Gastrocnemius medialis (tissue), 4 donors: ENCODE measurements at regions not wholly inside any gene's neighbourhood (a gene's known extent, or its start where the extent isn't known, plus 50 kb on each side); places are given as distances from the start of the nearest gene placed in this dataset.

Experiments
- CTCF ChIP-seq, 5 experiments: fragments of 450-650 bp in 3 of 5; fragments of 200-600 bp in 2 of 5; sonication (generic) in 2 of 5; IDR thresholded peaks in 4 of 5; conservative IDR thresholded peaks in 1 of 5; 1 replicate in 4 of 5; 2 replicates in 1 of 5; pipeline ENCODE4 v1.5.1; 2016 to 2019; ENCODE audit warnings: antibody characterized with exemption in 5 of 5, mild to moderate bottlenecking in 3 of 5, moderate library complexity in 3 of 5
- POLR2A ChIP-seq, 2 donors: fragments of 450-650 bp; IDR thresholded peaks; one replicate each; pipeline ENCODE4 v1.6.1; 2017; ENCODE audit warnings: antibody characterized with exemption in 2 of 2, mild to moderate bottlenecking in 2 of 2, moderate library complexity in 2 of 2

DNA sequence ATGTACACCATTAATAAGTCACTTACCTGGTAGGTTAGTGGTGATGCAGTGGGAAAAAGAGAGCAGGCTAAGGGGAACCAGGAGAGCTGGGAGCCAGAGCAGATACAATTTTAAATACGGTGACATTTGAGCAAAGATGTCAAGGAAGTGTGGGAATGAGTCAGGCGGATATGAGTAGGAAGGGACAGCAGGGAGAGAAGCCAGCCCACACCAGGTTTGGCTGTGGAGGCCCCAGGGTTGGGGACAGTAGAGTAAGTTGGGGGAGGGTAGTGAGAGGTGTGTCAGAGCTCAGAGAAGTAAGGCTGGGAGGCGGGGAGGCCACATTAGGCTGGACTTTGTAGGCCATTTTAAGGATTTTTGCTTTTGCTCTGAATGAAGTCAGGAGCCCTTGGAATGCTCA, 482.0 kb downstream of the DISC1 start:
- no peak for TF ChIP-seq CTCF (IDR thresholded peaks at IDR 0.05 in 4 of 5, conservative IDR thresholded peaks at IDR 0.05 in 1 of 5)
- TF ChIP-seq POLR2A (IDR thresholded peaks at IDR 0.05): no peak
